ENCODE measurements at regions not wholly inside any gene's neighbourhood (a gene's known extent, or its start where the extent isn't known, plus 50 kb on each side); places are given as distances from the start of the nearest gene placed in this dataset.

GRCh38 chr5:33160871-33161270, 279.9 kb upstream of the TARS1 start:
- TF ChIP-seq POLR2AphosphoS5 (IDR thresholded peaks at IDR 0.05) (no peak), POLR2A (IDR thresholded peaks at IDR 0.05) (no peak), EP300 (IDR thresholded peaks at IDR 0.05) (no peak)
- TF ChIP-seq, protein P1, sequence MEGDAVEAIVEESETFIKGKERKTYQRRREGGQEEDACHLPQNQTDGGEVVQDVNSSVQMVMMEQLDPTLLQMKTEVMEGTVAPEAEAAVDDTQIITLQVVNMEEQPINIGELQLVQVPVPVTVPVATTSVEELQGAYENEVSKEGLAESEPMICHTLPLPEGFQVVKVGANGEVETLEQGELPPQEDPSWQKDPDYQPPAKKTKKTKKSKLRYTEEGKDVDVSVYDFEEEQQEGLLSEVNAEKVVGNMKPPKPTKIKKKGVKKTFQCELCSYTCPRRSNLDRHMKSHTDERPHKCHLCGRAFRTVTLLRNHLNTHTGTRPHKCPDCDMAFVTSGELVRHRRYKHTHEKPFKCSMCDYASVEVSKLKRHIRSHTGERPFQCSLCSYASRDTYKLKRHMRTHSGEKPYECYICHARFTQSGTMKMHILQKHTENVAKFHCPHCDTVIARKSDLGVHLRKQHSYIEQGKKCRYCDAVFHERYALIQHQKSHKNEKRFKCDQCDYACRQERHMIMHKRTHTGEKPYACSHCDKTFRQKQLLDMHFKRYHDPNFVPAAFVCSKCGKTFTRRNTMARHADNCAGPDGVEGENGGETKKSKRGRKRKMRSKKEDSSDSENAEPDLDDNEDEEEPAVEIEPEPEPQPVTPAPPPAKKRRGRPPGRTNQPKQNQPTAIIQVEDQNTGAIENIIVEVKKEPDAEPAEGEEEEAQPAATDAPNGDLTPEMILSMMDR (IDR thresholded peaks at IDR 0.05), result no peak
